Fibroblast of skin of scalp (primary cell): ENCODE measurements at regions not wholly inside any gene's neighbourhood (a gene's known extent, or its start where the extent isn't known, plus 50 kb on each side); places are given as distances from the start of the nearest gene placed in this dataset.

Experiments used
- DNase-seq: peaks from one replicate; pipeline ENCODE4 v3.0.0-alpha.2; 2013

- DNase-seq = no peak
Observed at GRCh38 chr13:63156816-63157215, 1741.2 kb upstream of the PCDH20 start.

GRCh38 chr13:63149375-63149774 lies 1733.7 kb upstream of the PCDH20 start:
- DNase-seq = no peak

GRCh38 chr13:63139277-63139676 lies 1723.6 kb upstream of the PCDH20 start:
- DNase-seq = no peak

- no peak for DNase-seq
Observed at GRCh38 chr13:63129995-63130394, 1714.3 kb upstream of the PCDH20 start.

GRCh38 chr13:63128716-63129115 lies 1713.1 kb upstream of the PCDH20 start:
- peak; percentile 61 for DNase-seq

GRCh38 chr13:63124863-63125262 lies 1709.2 kb upstream of the PCDH20 start:
- DNase-seq = peak; percentile 48

- no peak for DNase-seq
Observed at GRCh38 chr13:63120883-63121282, 1705.2 kb upstream of the PCDH20 start.

- DNase-seq = no peak
Observed at GRCh38 chr13:63117710-63118109, 1702.1 kb upstream of the PCDH20 start.

- DNase-seq = no peak
Observed at GRCh38 chr13:63112799-63113395, 1697.2 kb upstream of the PCDH20 start.

GRCh38 chr13:63110466-63110865 lies 1694.8 kb upstream of the PCDH20 start:
- peak; percentile 2 for DNase-seq

- DNase-seq = peak; percentile 29
Observed at GRCh38 chr13:63107179-63107943, 1691.7 kb upstream of the PCDH20 start.

GRCh38 chr13:63094717-63095116 lies 1679.1 kb upstream of the PCDH20 start:
- DNase-seq = no peak

- peak; percentile 2 for DNase-seq
Observed at GRCh38 chr13:63093907-63094469, 1678.3 kb upstream of the PCDH20 start.

- DNase-seq = peak; percentile 62
Observed at GRCh38 chr13:63092456-63092855, 1676.8 kb upstream of the PCDH20 start.

GRCh38 chr13:63090524-63090923 lies 1674.9 kb upstream of the PCDH20 start:
- DNase-seq = no peak

GRCh38 chr13:63088226-63088625 lies 1672.6 kb upstream of the PCDH20 start:
- peak; percentile 5 for DNase-seq

- no peak for DNase-seq
Observed at GRCh38 chr13:63086286-63086685, 1670.6 kb upstream of the PCDH20 start.

GRCh38 chr13:63085851-63086250 lies 1670.2 kb upstream of the PCDH20 start:
- no peak for DNase-seq

GRCh38 chr13:63081400-63082014 lies 1665.9 kb upstream of the PCDH20 start:
- DNase-seq = no peak

- no peak for DNase-seq
Observed at GRCh38 chr13:63075126-63075525, 1659.5 kb upstream of the PCDH20 start.

- no peak for DNase-seq
Observed at GRCh38 chr13:63050287-63050686, 1634.6 kb upstream of the PCDH20 start.

- DNase-seq = no peak
Observed at GRCh38 chr13:63048653-63049052, 1633.0 kb upstream of the PCDH20 start.

- DNase-seq = no peak
Observed at GRCh38 chr13:63044589-63045313, 1629.1 kb upstream of the PCDH20 start.
